Stimulated activated CD4-positive, alpha-beta T cell treated with anti-CD3 and anti-CD28 coated beads, Interleukin-4, amount 100 ng/mL, for 4 hours (primary cell): ENCODE measurements at regions not wholly inside any gene's neighbourhood (a gene's known extent, or its start where the extent isn't known, plus 50 kb on each side); places are given as distances from the start of the nearest gene placed in this dataset.

Experiments
- DNase-seq, 2 experiments: peaks; one replicate each; pipeline ENCODE4 v3.0.0-alpha.2; 2020

DNA sequence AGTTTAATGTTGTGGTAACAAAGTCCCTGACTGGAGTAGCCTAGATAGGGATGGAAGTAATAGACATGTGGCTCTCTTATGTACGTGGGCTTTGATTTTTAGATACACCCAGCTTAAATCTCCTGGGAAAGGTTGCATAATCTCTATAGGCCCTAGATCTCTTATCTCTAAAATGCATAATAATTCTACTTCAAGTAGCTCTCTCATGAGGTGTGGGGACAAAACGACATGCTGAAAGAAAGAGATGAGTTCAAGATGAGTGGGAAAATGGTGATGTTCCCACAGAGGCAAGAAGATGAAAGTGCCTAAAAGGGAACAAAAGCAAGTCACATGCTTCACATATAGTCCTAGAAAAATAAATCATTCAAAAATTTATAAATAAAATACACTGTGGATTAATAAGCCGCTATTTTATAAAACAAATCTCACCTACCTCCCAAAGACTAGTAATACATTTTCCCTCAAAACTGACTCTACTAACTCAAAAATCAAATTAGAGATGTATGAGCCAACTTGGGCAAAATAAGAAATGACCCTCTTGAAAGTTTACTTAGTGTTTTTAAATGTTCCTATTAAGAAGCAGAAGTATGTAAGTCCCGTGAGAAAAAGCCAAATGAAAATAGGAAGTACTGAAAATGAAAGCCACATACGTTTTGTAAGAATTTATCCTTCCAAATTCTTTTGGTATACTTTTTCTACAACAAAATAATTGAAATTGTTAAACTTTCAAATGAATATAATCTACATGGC lies 148.2 kb upstream of the ITGA4 start:
- no peak for DNase-seq

DNA sequence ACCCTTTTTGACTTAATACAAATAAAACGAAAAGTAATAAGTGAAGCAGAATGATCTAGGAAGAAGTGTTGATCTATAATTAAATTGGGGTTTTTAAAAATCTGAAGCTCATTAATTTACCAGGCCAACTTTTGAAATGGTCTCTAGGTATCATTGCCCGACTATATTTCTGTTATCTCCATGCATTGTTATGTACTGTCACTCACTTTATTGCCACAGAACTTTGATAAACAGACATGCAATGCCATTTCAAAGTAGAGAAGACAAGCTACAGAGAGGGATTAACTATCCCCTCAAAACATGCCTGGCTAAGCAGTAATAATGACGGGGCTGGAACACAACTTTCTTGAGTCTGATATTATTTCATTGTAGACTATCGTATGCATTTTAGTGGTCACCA lies 147.6 kb upstream of the ITGA4 start:
- no peak for DNase-seq

DNA sequence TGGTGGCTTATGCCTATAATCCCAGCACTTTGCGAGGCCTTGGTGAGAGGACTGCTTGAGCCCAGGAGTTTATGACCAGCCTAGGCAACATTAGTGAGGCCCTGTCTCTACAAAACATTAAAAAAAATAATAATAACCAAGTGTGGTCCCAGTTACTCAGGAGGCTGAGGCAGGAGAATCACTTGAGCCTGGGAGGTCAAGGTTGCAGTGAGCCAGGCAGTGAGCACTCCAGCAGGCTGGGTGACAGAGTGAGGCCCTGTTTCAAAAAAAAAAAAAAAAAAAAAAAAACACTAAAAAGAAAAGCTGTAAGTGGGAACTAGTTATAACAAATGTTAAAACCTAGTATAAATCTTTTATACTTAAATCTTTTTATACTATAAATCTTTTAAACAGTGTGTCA lies 146.2 kb upstream of the ITGA4 start:
- no peak for DNase-seq

GRCh38 chr2:181311837-181312236 lies 145.3 kb upstream of the ITGA4 start:
- DNase-seq: no peak

DNA sequence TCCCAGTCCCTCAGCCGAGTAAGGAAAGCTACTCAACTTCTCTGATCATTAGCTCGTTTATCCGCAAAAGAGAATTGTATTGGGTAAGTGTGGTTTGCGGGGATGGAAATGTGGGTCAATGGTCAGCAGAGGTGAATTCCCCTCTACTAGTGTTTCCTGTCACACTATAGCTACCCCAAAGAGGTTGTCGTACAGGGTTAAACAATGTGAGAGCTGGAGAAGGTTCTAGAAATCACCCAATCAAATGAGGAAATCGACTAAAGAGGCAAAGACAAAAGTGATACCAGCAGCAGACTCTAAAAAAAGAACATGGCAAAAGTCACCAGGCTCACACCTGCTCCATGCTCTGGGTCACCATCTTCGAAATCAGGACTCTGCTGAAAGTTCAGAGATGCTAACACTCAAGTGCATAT lies 144.7 kb upstream of the ITGA4 start:
- peak in 1 of 2 experiments; percentile 14 for DNase-seq

GRCh38 chr2:181313845-181314244 lies 143.3 kb upstream of the ITGA4 start:
- DNase-seq: no peak

- DNase-seq: no peak
Measured at GRCh38 chr2:181314551-181314950, 142.6 kb upstream of the ITGA4 start.

- no peak for DNase-seq
Measured at GRCh38 chr2:181317511-181317910, 139.7 kb upstream of the ITGA4 start.

DNA sequence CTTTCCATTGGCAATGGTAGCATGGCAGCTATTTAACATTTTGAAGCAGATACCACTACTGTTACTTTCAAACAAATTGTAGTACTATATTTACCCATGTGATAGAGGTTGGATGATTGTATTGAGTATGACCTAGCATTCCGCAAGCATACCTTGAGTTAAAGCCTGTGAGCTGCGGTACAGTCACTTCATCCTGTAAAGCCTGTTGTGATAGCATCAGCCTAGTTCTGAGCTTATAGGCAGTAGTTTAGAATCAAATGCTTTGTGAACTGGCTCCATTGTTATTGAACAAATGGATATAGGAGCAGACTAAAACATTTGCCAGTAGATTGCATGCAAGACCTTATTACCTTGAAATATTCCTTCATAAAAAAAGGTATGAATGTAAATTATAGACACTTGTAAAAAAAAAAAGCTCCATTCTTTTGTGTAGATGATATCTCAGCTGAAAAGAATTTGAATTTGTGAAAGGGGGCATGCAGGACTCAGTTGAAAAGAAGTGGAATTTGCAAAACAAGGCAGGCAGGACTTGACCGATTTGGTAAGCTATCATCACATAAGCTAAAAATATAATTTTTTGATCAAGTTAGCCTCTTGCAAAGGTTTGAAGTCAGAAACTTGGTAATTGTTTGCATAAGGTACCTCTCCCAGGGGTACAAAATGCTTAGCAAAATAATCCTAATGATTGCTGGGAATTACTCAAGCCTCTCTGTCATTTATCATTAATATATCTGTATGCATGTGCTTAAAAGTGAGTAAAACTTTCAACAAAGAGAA lies 138.5 kb upstream of the ITGA4 start:
- no peak for DNase-seq

- no peak for DNase-seq
Measured at GRCh38 chr2:181319286-181319685, 137.9 kb upstream of the ITGA4 start.

DNA sequence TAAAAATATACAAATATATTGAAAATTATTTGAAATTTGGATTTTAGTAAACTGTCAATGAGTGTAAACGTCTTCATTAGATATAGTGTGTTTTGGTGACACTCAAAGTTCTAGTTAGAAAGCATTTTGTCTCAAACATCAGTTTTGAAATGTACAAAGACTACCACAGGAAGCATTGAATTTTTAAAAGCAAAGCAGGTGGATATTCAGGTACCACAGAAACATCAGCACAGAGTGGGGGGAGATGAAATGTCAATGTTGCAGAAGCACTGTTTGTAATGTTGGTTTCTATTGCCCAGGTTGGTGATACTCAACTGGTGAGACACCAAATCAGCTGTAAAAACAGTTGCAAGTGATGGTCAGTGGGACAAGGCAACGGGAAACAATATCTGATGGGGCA lies 136.5 kb upstream of the ITGA4 start:
- no peak for DNase-seq

DNA sequence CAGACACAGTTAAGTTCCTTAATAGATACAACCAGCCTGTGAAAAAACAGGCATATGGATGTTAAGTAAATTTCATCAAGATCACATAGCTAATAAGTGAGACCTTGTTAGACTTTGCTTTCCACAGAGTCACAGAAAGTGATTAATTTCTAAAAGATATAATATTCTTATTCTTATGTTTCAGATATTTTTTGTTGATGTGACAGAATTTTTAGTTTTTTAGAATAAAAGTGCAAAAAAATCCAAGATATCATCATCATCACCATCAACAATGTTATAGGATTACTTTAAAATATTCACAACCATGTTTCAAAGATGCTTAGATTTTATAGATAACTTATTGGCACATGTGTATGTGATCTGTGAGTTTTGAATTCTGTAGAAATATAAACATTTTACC lies 132.3 kb upstream of the ITGA4 start:
- DNase-seq: no peak

GRCh38 chr2:181326661-181327060 lies 130.5 kb upstream of the ITGA4 start:
- no peak for DNase-seq

GRCh38 chr2:181330286-181330685 lies 126.9 kb upstream of the ITGA4 start:
- DNase-seq: no peak

DNA sequence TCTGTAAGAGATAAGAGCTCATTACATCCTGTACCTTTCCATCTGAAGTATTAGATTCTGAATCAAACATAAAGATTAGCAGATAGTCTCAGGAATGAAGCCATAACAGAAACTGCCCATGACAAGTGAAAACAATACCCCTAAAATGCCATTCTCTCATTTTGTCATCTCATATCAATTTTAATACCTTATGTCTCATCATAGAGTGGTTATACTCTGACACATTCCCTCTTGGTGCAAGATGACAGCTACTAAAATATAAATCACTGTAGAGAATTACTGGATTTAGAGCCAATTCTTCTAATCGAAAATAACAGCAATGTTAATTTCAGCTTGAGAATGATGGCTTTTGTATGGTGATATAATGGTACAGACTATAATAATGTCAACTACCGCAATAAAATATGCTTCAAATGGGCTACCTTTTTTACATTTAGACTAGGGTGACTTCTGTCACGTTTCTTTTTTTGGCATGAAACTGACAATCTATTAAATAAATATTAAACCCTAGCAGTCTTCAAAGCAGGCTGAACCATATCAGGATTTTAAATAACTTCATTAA lies 125.1 kb upstream of the ITGA4 start:
- DNase-seq: no peak

DNA sequence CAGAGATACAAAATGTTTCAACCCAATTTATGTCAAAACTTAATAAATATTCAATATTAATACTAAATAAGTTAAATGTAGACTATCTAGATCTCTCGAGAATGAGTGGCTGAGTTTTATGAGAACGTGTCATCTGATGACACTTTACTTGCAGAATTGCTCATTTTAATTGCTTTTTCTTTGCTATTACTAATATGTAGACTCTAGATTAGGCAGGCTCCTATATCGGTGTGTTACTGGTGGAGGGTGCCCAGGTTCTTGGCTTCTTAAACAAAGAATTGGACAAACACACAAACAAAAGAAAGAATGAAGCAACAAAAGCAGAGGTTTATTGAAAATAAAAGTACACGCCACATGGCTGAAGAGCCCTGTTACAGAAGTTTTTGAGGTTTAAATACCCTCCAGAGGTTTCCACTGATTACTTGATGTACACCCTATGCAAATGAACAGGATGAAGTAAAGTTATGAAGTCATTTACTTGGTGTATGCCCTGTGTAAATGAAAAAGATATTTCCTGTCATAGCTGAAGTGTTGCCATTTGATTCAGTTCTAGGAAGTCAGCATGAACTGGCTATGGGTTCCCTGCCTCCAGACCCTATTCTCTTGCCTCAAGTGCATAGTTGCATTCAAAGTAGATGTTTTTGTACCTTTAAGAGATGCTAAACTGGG lies 122.9 kb upstream of the ITGA4 start:
- DNase-seq: no peak

- DNase-seq: no peak
Measured at GRCh38 chr2:181340891-181341290, 116.3 kb upstream of the ITGA4 start.

GRCh38 chr2:181341855-181342600 lies 115.2 kb upstream of the ITGA4 start:
- no peak for DNase-seq

- no peak for DNase-seq
Measured at GRCh38 chr2:181348107-181348837, 108.9 kb upstream of the ITGA4 start.

- no peak for DNase-seq
Measured at GRCh38 chr2:181352158-181352557, 105.0 kb upstream of the ITGA4 start.

DNA sequence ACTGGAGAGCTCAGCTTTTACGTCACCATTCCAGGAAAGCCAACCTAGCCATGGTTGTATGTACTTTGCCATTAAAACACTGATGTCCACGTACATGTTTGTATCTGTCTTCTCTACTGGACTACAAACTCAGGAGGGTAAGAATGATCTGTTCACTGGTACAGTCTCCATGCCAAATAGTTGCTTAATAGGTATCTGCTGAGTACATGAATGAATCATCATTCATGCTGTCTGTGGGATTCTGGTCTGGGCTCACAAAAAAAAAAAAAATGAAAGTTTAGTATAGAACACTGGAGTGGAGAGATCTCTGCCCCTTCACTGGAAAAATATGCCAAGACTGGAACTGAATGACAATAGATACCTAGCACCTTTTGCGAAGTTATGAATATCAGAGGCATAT lies 102.6 kb upstream of the ITGA4 start:
- no peak for DNase-seq

- DNase-seq: no peak
Measured at GRCh38 chr2:181356526-181357130, 100.6 kb upstream of the ITGA4 start.
